ENCODE measurements at regions not wholly inside any gene's neighbourhood (a gene's known extent, or its start where the extent isn't known, plus 50 kb on each side); places are given as distances from the start of the nearest gene placed in this dataset.
A peak's percentile ranks its signal among the peaks of the same experiment; 100 is the strongest.

DNA sequence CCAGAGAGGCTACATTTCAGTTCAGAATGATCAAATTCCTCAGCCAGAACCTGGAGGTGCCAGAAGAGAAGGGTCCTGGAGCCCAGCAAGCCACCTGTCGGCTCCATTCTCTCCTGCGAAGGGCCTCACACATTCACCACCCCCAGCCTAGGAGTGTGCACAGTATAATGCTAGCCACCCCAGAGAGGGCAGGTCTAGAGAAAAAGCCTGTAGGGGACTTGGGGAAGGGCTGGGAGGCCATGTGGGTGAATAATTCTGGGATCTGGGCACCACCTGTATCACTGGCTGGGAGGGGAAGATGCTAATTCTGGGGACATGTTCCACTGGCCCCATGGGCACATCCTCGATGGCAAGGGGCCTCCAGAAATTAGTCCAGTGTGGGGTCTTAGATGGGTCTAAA lies 127.6 kb upstream of the HNMT start:
- no peak for TF ChIP-seq CTCF (IDR thresholded peaks at IDR 0.05; ENCODE audit: partially characterized antibody, unreplicated experiment)
- Mint-ChIP-seq H3K27ac (ENCODE audit: unreplicated experiment) (no peak overlapping the region), H3K9me3 (ENCODE audit: unreplicated experiment) (no peaks in the 10 kb centered on the region), H3K4me3 (ENCODE audit: unreplicated experiment) (no peak overlapping the region), H3K36me3 (ENCODE audit: unreplicated experiment) (no peaks in the 10 kb centered on the region), H3K4me1 (ENCODE audit: low read depth, unreplicated experiment) (no peaks in the 10 kb centered on the region), H3K27me3 (ENCODE audit: unreplicated experiment) (no peaks in the 10 kb centered on the region)
- no peak for DNase-seq

DNA sequence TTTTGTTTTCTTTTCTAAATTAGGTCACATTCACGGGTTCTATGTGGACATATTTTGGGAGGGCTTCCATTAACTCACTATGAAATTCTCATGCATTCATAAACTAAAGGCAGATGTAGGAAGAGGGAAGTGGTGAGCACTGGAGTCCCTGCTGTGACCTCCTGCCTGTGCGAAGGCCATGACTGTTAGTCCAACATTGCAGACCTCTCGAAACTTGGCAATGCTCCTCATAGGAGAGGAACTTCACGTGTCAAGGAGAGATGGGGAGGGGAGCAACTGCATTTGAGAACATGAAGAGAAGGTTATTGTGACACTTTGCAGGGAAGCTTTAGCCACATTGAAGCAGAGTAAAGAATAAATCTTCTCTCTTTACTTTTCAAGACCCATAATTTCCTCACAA lies 126.4 kb upstream of the HNMT start:
- TF ChIP-seq CTCF (IDR thresholded peaks at IDR 0.05; ENCODE audit: partially characterized antibody, unreplicated experiment): no peak
- no peaks in the 10 kb centered on the region for H3K4me1 Mint-ChIP-seq (ENCODE audit: low read depth, unreplicated experiment)
- H3K27ac Mint-ChIP-seq (ENCODE audit: unreplicated experiment): no peak overlapping the region
- no peaks in the 10 kb centered on the region for H3K9me3 Mint-ChIP-seq (ENCODE audit: unreplicated experiment)
- no peaks in the 10 kb centered on the region for H3K36me3 Mint-ChIP-seq (ENCODE audit: unreplicated experiment)
- DNase-seq: no peak
- no peaks in the 10 kb centered on the region for H3K27me3 Mint-ChIP-seq (ENCODE audit: unreplicated experiment)
- no peak overlapping the region for H3K4me3 Mint-ChIP-seq (ENCODE audit: unreplicated experiment)

GRCh38 chr2:137838255-137839092 lies 125.8 kb upstream of the HNMT start:
- Mint-ChIP-seq H3K27me3 (ENCODE audit: unreplicated experiment) (no peaks in the 10 kb centered on the region), H3K9me3 (ENCODE audit: unreplicated experiment) (no peaks in the 10 kb centered on the region), H3K27ac (ENCODE audit: unreplicated experiment) (no peak overlapping the region), H3K36me3 (ENCODE audit: unreplicated experiment) (no peaks in the 10 kb centered on the region), H3K4me1 (ENCODE audit: low read depth, unreplicated experiment) (no peaks in the 10 kb centered on the region), H3K4me3 (ENCODE audit: unreplicated experiment) (no peak overlapping the region)
- DNase-seq: no peak
- TF ChIP-seq CTCF (IDR thresholded peaks at IDR 0.05; ENCODE audit: partially characterized antibody, unreplicated experiment): peak; percentile 86

GRCh38 chr2:137842430-137842829 lies 121.8 kb upstream of the HNMT start:
- Mint-ChIP-seq H3K27ac (ENCODE audit: unreplicated experiment) (no peak overlapping the region), H3K36me3 (ENCODE audit: unreplicated experiment) (no peaks in the 10 kb centered on the region), H3K4me3 (ENCODE audit: unreplicated experiment) (no peak overlapping the region), H3K27me3 (ENCODE audit: unreplicated experiment) (no peaks in the 10 kb centered on the region), H3K9me3 (ENCODE audit: unreplicated experiment) (no peaks in the 10 kb centered on the region), H3K4me1 (ENCODE audit: low read depth, unreplicated experiment) (no peaks in the 10 kb centered on the region)
- no peak for DNase-seq
- no peak for TF ChIP-seq CTCF (IDR thresholded peaks at IDR 0.05; ENCODE audit: partially characterized antibody, unreplicated experiment)

DNA sequence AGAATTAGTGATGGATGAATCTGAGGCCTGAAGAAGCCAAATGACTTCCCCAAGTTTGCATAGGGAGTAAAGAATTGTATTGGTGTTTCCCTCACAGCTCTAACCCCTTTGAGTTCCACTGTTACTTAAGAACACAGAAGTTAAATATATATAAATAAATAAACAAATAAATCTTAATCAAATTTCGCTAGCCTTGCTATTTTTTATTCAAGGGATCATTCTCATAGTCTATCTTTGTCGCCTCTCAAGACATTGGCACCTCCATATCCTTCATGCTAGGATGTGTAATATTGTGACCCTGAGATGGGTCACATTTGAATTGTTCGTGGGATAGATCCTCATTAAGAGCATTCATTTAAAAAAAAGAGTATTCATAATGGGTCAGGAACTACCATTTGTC lies 121.3 kb upstream of the HNMT start:
- TF ChIP-seq CTCF (IDR thresholded peaks at IDR 0.05; ENCODE audit: partially characterized antibody, unreplicated experiment): no peak
- H3K27ac Mint-ChIP-seq (ENCODE audit: unreplicated experiment): no peak overlapping the region
- H3K4me3 Mint-ChIP-seq (ENCODE audit: unreplicated experiment): no peak overlapping the region
- H3K36me3 Mint-ChIP-seq (ENCODE audit: unreplicated experiment): no peaks in the 10 kb centered on the region
- H3K4me1 Mint-ChIP-seq (ENCODE audit: low read depth, unreplicated experiment): no peaks in the 10 kb centered on the region
- no peak for DNase-seq
- H3K27me3 Mint-ChIP-seq (ENCODE audit: unreplicated experiment): no peaks in the 10 kb centered on the region
- H3K9me3 Mint-ChIP-seq (ENCODE audit: unreplicated experiment): no peaks in the 10 kb centered on the region

All from glutamatergic neuron (in vitro differentiated cells).